LNCAP (cell line): ENCODE measurements at regions not wholly inside any gene's neighbourhood (a gene's known extent, or its start where the extent isn't known, plus 50 kb on each side); places are given as distances from the start of the nearest gene placed in this dataset.
A peak's percentile ranks its signal among the peaks of the same experiment; 100 is the strongest.

Source experiments
- TF ChIP-seq, protein P1 (sequence below): fragments of 450-650 bp; IDR thresholded peaks from 2 replicates; pipeline ENCODE4 v1.5.1; 2017; ENCODE audit warnings: mild to moderate bottlenecking

- TF ChIP-seq, protein P1, sequence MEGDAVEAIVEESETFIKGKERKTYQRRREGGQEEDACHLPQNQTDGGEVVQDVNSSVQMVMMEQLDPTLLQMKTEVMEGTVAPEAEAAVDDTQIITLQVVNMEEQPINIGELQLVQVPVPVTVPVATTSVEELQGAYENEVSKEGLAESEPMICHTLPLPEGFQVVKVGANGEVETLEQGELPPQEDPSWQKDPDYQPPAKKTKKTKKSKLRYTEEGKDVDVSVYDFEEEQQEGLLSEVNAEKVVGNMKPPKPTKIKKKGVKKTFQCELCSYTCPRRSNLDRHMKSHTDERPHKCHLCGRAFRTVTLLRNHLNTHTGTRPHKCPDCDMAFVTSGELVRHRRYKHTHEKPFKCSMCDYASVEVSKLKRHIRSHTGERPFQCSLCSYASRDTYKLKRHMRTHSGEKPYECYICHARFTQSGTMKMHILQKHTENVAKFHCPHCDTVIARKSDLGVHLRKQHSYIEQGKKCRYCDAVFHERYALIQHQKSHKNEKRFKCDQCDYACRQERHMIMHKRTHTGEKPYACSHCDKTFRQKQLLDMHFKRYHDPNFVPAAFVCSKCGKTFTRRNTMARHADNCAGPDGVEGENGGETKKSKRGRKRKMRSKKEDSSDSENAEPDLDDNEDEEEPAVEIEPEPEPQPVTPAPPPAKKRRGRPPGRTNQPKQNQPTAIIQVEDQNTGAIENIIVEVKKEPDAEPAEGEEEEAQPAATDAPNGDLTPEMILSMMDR: no peak
Measured at GRCh38 chrX:84893897-84894296, 109.8 kb upstream of the APOOL start.

DNA sequence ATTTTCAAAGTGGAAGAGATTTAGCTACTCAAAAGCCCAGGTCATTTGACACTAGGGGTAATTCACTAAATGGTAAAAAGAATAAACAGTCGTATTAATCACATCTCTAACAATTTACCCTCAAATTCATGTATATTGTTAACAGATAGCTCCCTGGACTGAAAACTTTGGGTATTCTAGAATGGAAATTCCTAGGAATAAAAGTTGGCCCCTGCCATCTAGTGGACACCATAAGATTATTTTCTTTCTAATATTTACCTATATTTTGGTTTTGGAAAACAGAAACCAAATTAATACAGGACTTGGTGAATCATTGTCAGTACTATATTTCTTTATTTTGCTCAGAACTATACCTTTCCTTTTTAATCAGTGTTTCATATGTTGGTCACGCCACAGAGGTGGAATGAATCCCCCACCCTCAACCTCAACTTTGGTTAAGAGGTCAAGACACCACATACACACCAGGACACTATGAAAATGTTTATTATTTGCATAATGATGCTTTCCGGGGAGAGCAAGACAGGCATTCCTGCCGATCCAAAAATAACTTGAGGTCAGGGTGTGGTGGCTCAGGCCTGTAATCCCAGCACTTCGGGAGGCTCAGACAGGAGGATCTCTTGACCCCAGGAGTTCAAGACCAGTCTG, 96.2 kb upstream of the APOOL start:
- TF ChIP-seq, protein P1: peak; percentile 35; the same call in 1 of the 2 replicates

- TF ChIP-seq, protein P1: no peak
Measured at GRCh38 chrX:84909151-84909550, 94.5 kb upstream of the APOOL start.

DNA sequence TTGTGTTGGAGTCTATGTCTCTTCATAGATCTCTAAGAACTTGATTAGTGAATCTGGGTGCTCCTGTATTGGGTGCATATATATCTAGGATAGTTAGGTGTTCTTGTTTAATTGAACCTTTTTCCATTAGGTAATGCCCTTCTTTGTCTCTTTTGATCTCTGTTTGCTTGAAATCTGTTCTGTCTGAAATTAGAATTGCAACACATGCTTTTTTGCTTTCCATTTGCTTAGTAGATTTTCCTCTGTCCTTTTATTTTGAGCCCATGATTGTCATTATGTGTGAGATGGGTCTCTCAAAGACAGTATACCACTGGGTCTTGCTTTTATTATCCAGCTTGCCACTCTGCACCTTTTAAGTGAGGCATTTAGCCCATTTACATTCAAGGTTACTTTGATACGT, 79.1 kb upstream of the APOOL start:
- TF ChIP-seq, protein P1: no peak

- TF ChIP-seq, protein P1: no peak
Measured at GRCh38 chrX:84932814-84933213, 70.9 kb upstream of the APOOL start.

DNA sequence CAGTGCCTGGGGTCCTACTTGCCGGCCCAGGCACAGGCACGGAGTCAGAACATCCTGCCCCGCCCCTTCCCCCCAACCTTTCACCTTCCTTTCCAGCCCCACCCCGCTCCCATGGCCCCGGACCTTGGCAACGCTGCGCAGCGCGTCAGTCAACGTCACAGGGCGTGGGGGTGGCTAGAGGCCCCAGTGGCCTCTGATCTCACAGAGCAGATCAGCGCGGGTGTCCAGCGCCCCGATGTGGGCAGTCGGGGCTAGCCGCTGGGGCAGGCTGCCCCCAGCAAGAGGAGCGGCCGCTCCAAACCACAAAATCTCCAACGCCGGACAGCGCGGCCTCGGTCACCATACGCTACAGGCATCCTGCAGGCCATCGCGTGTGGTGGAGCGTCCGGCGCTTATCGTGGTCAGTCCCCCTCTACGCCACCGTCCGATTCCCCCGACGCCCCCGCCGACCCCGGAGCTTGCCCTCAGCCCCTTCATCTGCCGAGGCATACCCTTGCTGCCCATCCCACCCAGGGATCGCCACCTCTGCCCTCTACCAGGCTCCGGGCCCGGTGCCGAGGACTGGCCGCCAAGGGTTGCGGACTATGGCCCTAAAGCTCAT, 69.6 kb upstream of the APOOL start:
- TF ChIP-seq, protein P1: no peak
